Astrocyte (in vitro differentiated cells and primary cell): ENCODE measurements at regions not wholly inside any gene's neighbourhood (a gene's known extent, or its start where the extent isn't known, plus 50 kb on each side); places are given as distances from the start of the nearest gene placed in this dataset.

Experiments used
- DNase-seq: peaks from one replicate; pipeline ENCODE4 v3.0.0-alpha.2; 2010; ENCODE audit warnings: low read depth
- FAIRE-seq: peaks from 2 replicates; lab custom pipeline; 2011; peaks lifted over from hg19 to GRCh38; lab: Jason Lieb, UNC
- H2AFZ ChIP-seq: 2 replicates; pipeline ENCODE4 v1.6.0; 2012; ENCODE audit warnings: low read depth, low read length, inconsistent platforms
- H3K27ac ChIP-seq: 2 replicates; pipeline ENCODE4 v1.5.1; 2011; ENCODE audit warnings: low read depth, low read length, inconsistent platforms
- H3K27me3 ChIP-seq: 2 replicates; pipeline ENCODE4 v1.6.0; 2011; ENCODE audit warnings: low read length, inconsistent platforms; ENCODE audit not compliant: insufficient read depth
- H3K36me3 ChIP-seq: 2 replicates; pipeline ENCODE4 v1.5.1; 2011; ENCODE audit warnings: low read length, inconsistent platforms; ENCODE audit not compliant: insufficient read depth
- H3K4me1 ChIP-seq: 2 replicates; pipeline ENCODE4 v1.5.1; 2011; ENCODE audit warnings: low read length, inconsistent platforms; ENCODE audit not compliant: insufficient read depth
- H3K4me2 ChIP-seq: 2 replicates; pipeline ENCODE4 v1.6.0; 2012; ENCODE audit warnings: low read length, inconsistent platforms
- H3K4me3 ChIP-seq: 2 replicates; pipeline ENCODE4 v1.5.1; 2011; ENCODE audit warnings: low read depth, mild to moderate bottlenecking, low read length, inconsistent platforms; ENCODE audit not compliant: insufficient read depth
- H3K79me2 ChIP-seq: 2 replicates; pipeline ENCODE4 v1.6.0; 2012; ENCODE audit warnings: mild to moderate bottlenecking, low read length, inconsistent platforms; ENCODE audit not compliant: insufficient read depth
- H3K9ac ChIP-seq: 2 replicates; pipeline ENCODE4 v1.6.0; 2012; ENCODE audit warnings: mild to moderate bottlenecking, low read length, inconsistent platforms
- H3K9me3 ChIP-seq: 2 replicates; pipeline ENCODE4 v1.5.1; 2012; ENCODE audit warnings: low read depth, mild to moderate bottlenecking, low read length, inconsistent platforms; ENCODE audit not compliant: insufficient read depth
- H4K20me1 ChIP-seq: 2 replicates; pipeline ENCODE4 v1.6.0; 2012; ENCODE audit warnings: low read length, inconsistent platforms; ENCODE audit not compliant: insufficient read depth
- H3K27ac Mint-ChIP-seq: one replicate; pipeline ENCODE4 v1.8.0; 2021; ENCODE audit warnings: mild to moderate bottlenecking, mixed read lengths; ENCODE audit not compliant: unreplicated experiment
- H3K27me3 Mint-ChIP-seq: one replicate; pipeline ENCODE4 v1.8.0; 2021; ENCODE audit warnings: low read depth, mixed read lengths; ENCODE audit not compliant: unreplicated experiment
- H3K36me3 Mint-ChIP-seq: one replicate; pipeline ENCODE4 v1.8.0; 2021; ENCODE audit warnings: low read depth, mixed read lengths; ENCODE audit not compliant: unreplicated experiment
- H3K4me1 Mint-ChIP-seq: one replicate; pipeline ENCODE4 v1.8.0; 2021; ENCODE audit warnings: low read depth, mixed read lengths; ENCODE audit not compliant: unreplicated experiment
- H3K4me3 Mint-ChIP-seq: one replicate; pipeline ENCODE4 v1.8.0; 2021; ENCODE audit warnings: mild to moderate bottlenecking, moderate library complexity, mixed read lengths; ENCODE audit not compliant: unreplicated experiment
- H3K9me3 Mint-ChIP-seq: one replicate; pipeline ENCODE4 v1.8.0; 2021; ENCODE audit warnings: mild to moderate bottlenecking, mixed read lengths; ENCODE audit not compliant: unreplicated experiment
- CTCF ChIP-seq: IDR thresholded peaks from 2 replicates; pipeline ENCODE4 v1.5.1; 2011; ENCODE audit warnings: low read depth, mild to moderate bottlenecking, inconsistent platforms, low read length, moderate library complexity; ENCODE audit not compliant: insufficient read depth
- EZH2 ChIP-seq: IDR thresholded peaks from 2 replicates; pipeline ENCODE4 v1.6.1; 2012; ENCODE audit warnings: mild to moderate bottlenecking, low read length, inconsistent platforms; ENCODE audit not compliant: insufficient read depth

DNA sequence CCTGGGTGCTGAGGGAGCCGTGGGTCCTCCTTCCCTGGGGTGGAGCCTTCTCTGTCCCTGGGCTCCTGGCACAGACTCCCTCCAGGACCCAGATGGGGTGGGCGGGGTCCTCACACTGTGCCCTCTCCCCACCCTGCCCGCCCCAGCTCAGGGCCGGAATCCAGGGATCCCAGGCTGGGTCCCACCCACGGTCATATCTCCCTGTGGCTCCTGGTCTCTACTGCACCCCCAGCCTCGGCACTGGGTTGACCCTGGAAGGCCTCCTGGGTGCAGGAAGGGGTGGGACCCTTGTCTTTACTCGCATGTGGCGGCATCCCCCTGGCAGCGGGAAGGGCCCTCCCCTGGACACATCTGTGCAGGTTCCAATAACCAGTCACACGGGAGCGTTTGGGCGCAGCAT, 75.8 kb upstream of the EIF5 start:
- Histone ChIP-seq H3K36me3 (no peaks in the 10 kb centered on the region), H2AFZ (no peak overlapping the region), H3K79me2 (no peaks in the 10 kb centered on the region), H3K9me3 (no peaks in the 10 kb centered on the region), H3K9ac (no peak overlapping the region), H3K4me1 (no peaks in the 10 kb centered on the region), H3K27me3 (no peaks in the 10 kb centered on the region), H3K4me3 (no peak overlapping the region), H3K4me2 (no peak overlapping the region), H4K20me1 (no peaks in the 10 kb centered on the region), H3K27ac (no peak overlapping the region)
- FAIRE-seq (no peak), DNase-seq (no peak)
- Mint-ChIP-seq H3K4me3 (no peak overlapping the region), H3K27ac (no peak overlapping the region), H3K4me1 (peaks cover 13% of the 10 kb centered on the region), H3K27me3 (peaks cover 16% of the 10 kb centered on the region), H3K36me3 (no peaks in the 10 kb centered on the region), H3K9me3 (no peaks in the 10 kb centered on the region)
- no peak for TF ChIP-seq CTCF
- TF ChIP-seq EZH2: no peak

DNA sequence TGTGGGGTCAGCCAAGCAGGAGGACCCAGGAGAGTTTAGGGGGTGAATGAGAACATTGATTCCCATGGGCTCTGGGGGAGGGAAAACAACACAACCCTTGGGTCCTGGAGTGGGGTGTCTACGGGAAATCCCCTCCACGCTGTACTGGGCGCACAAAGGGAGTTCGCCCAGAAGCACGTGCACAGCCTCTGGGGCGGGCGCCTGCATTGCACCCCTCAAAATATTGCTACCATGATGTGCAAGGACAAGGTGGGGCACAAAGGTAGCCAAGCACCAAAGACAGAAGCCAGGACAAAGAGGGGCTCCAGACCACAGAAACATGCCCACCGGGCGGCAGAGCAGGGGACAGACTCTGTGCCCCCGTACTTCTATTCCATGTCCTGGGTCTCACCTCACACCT, 74.9 kb upstream of the EIF5 start:
- H3K27me3 Mint-ChIP-seq: peaks cover 13% of the 10 kb centered on the region
- FAIRE-seq: no peak
- H3K4me3 Mint-ChIP-seq: no peak overlapping the region

More for the DNA sequence above, 74.9 kb upstream of the EIF5 start:
- H3K79me2 ChIP-seq: no peaks in the 10 kb centered on the region
- H3K36me3 Mint-ChIP-seq: no peaks in the 10 kb centered on the region
- no peak overlapping the region for H3K27ac Mint-ChIP-seq
- no peaks in the 10 kb centered on the region for H4K20me1 ChIP-seq
- H3K9me3 ChIP-seq: no peaks in the 10 kb centered on the region
- no peak overlapping the region for H3K9ac ChIP-seq
- H2AFZ ChIP-seq: no peak overlapping the region
- DNase-seq: no peak
- H3K9me3 Mint-ChIP-seq: no peaks in the 10 kb centered on the region
- peaks cover 13% of the 10 kb centered on the region for H3K4me1 Mint-ChIP-seq
- H3K4me3 ChIP-seq: no peak overlapping the region
- no peak overlapping the region for H3K4me2 ChIP-seq
- H3K4me1 ChIP-seq: no peaks in the 10 kb centered on the region
- no peak overlapping the region for H3K27ac ChIP-seq
- TF ChIP-seq EZH2 (no peak), CTCF (no peak)
- no peaks in the 10 kb centered on the region for H3K36me3 ChIP-seq
- peaks cover 6% of the 10 kb centered on the region for H3K27me3 ChIP-seq
